OCI-LY1 (cell line): ENCODE measurements at regions not wholly inside any gene's neighbourhood (a gene's known extent, or its start where the extent isn't known, plus 50 kb on each side); places are given as distances from the start of the nearest gene placed in this dataset.

ENCODE experiments used
- H2AFZ ChIP-seq: fragments of 200-600 bp; sonication (generic), shearing (Covaris generic); 2 replicates; pipeline ENCODE4 v1.6.0; 2014; ENCODE audit warnings: antibody characterized with exemption, mild to moderate bottlenecking, low read length
- H3F3A ChIP-seq: fragments of 200-600 bp; sonication (generic), shearing (Covaris generic); 2 replicates; pipeline ENCODE4 v1.6.0; 2014; ENCODE audit warnings: mild to moderate bottlenecking, antibody characterized with exemption, low read length, moderate library complexity; ENCODE audit not compliant: insufficient read depth
- H3K27ac ChIP-seq: fragments of 200-600 bp; sonication (generic); 2 replicates; pipeline ENCODE4 v1.5.1; 2014; ENCODE audit warnings: low read length, mixed run types, mild to moderate bottlenecking, low read depth; ENCODE audit not compliant: poor library complexity, severe bottlenecking
- H3K27me3 ChIP-seq: fragments of 200-600 bp; sonication (generic); 2 replicates; pipeline ENCODE4 v1.6.0; 2014; ENCODE audit warnings: antibody characterized with exemption, mild to moderate bottlenecking, low read length, moderate library complexity; ENCODE audit not compliant: insufficient read depth
- H3K36me3 ChIP-seq: fragments of 200-600 bp; sonication (generic); 2 replicates; pipeline ENCODE4 v1.6.1; 2014; ENCODE audit warnings: mild to moderate bottlenecking, antibody characterized with exemption, low read length, moderate library complexity, mixed read lengths; ENCODE audit not compliant: insufficient read depth
- H3K4me1 ChIP-seq: fragments of 200-600 bp; sonication (generic); 2 replicates; pipeline ENCODE4 v1.5.1; 2014; ENCODE audit warnings: mild to moderate bottlenecking, low read length, moderate library complexity; ENCODE audit not compliant: insufficient read depth, severe bottlenecking
- H3K4me2 ChIP-seq: fragments of 200-600 bp; sonication (generic), shearing (Covaris generic); 2 replicates; pipeline ENCODE4 v1.6.1; 2014; ENCODE audit warnings: low read length
- H3K4me3 ChIP-seq: fragments of 200-600 bp; sonication (generic); 2 replicates; pipeline ENCODE4 v1.5.1; 2014; ENCODE audit warnings: low read length, low read depth, mild to moderate bottlenecking, mixed read lengths; ENCODE audit not compliant: poor library complexity, severe bottlenecking
- H3K79me2 ChIP-seq: fragments of 200-600 bp; shearing (Covaris generic); 2 replicates; pipeline ENCODE4 v1.6.1; 2016; ENCODE audit warnings: mixed run types, low read length, mixed read lengths; ENCODE audit not compliant: insufficient read depth
- H3K9ac ChIP-seq: fragments of 200-600 bp; sonication (generic), shearing (Covaris generic); 2 replicates; pipeline ENCODE4 v1.6.1; 2014; ENCODE audit warnings: mild to moderate bottlenecking, low read length, mixed read lengths
- H3K9me2 ChIP-seq: fragments of 200-600 bp; sonication (generic), shearing (Covaris generic); 2 replicates; pipeline ENCODE4 v1.6.1; 2014; ENCODE audit warnings: low read depth, mild to moderate bottlenecking, low read length, mixed read lengths
- H3K9me3 ChIP-seq: fragments of 200-600 bp; shearing (Covaris generic); 2 replicates; pipeline ENCODE4 v1.6.1; 2014; ENCODE audit warnings: low read length, mixed read lengths
- H4K20me1 ChIP-seq: fragments of 200-600 bp; sonication (generic), shearing (Covaris generic); 2 replicates; pipeline ENCODE4 v1.6.0; 2016; ENCODE audit warnings: mild to moderate bottlenecking, low read length; ENCODE audit not compliant: insufficient read depth
- CTCF ChIP-seq: fragments of 200-600 bp; sonication (generic), shearing (Covaris generic); IDR thresholded peaks from 2 replicates; pipeline ENCODE4 v1.5.1; 2017; ENCODE audit warnings: mild to moderate bottlenecking, antibody characterized with exemption, low read length, moderate library complexity, mixed read lengths
- EZH2 ChIP-seq: fragments of 200-600 bp; sonication (generic), shearing (Covaris generic); IDR thresholded peaks from 2 replicates; pipeline ENCODE4 v1.8.0; 2017; ENCODE audit warnings: borderline replicate concordance, mixed run types, mild to moderate bottlenecking, antibody characterized with exemption, low read length, moderate library complexity, mixed read lengths

GRCh38 chr11:129703846-129704245 is 111.8 kb upstream of the TMEM45B start:
- Histone ChIP-seq H4K20me1 (no peaks in the 10 kb centered on the region), H3K36me3 (no peaks in the 10 kb centered on the region), H2AFZ (no peak overlapping the region), H3K4me1 (no peaks in the 10 kb centered on the region), H3F3A (no peaks in the 10 kb centered on the region), H3K9me2 (no peaks in the 10 kb centered on the region), H3K4me3 (no peak overlapping the region), H3K27ac (no peak overlapping the region), H3K27me3 (no peaks in the 10 kb centered on the region), H3K4me2 (no peak overlapping the region), H3K79me2 (no peaks in the 10 kb centered on the region), H3K9ac (no peak overlapping the region), H3K9me3 (no peaks in the 10 kb centered on the region)
- no peak for TF ChIP-seq CTCF
- no peak for TF ChIP-seq EZH2

GRCh38 chr11:129704831-129705230 is 110.8 kb upstream of the TMEM45B start:
- Histone ChIP-seq H2AFZ (no peak overlapping the region), H3K36me3 (no peaks in the 10 kb centered on the region), H3K9me2 (no peaks in the 10 kb centered on the region), H3F3A (no peaks in the 10 kb centered on the region), H3K4me1 (no peaks in the 10 kb centered on the region), H3K79me2 (no peaks in the 10 kb centered on the region), H3K27ac (no peak overlapping the region), H3K4me3 (no peak overlapping the region), H4K20me1 (no peaks in the 10 kb centered on the region), H3K27me3 (no peaks in the 10 kb centered on the region), H3K4me2 (no peak overlapping the region), H3K9ac (no peak overlapping the region), H3K9me3 (no peaks in the 10 kb centered on the region)
- TF ChIP-seq CTCF = no peak
- TF ChIP-seq EZH2 = no peak

GRCh38 chr11:129705341-129705740 is 110.3 kb upstream of the TMEM45B start:
- TF ChIP-seq EZH2 = no peak
- TF ChIP-seq CTCF = no peak
- H3F3A ChIP-seq = no peaks in the 10 kb centered on the region

More at GRCh38 chr11:129705341-129705740, 110.3 kb upstream of the TMEM45B start:
- Histone ChIP-seq H4K20me1 (no peaks in the 10 kb centered on the region), H3K27ac (no peak overlapping the region), H3K36me3 (no peaks in the 10 kb centered on the region), H3K9me3 (no peaks in the 10 kb centered on the region), H3K4me2 (no peak overlapping the region), H2AFZ (no peak overlapping the region), H3K9ac (no peak overlapping the region), H3K9me2 (no peaks in the 10 kb centered on the region), H3K27me3 (no peaks in the 10 kb centered on the region), H3K4me3 (no peak overlapping the region), H3K79me2 (no peaks in the 10 kb centered on the region), H3K4me1 (no peaks in the 10 kb centered on the region)
